Lung (tissue), 11 donors: ENCODE measurements at regions not wholly inside any gene's neighbourhood (a gene's known extent, or its start where the extent isn't known, plus 50 kb on each side); places are given as distances from the start of the nearest gene placed in this dataset.

Experiments used
- ATAC-seq: fragments of 200-7000 bp; cut with Tn5 transposase; one replicate; pipeline ENCODE4 v1.9.1; 2020; ENCODE audit warnings: moderate number of reproducible peaks; ENCODE audit not compliant: insufficient read depth, low FRiP score
- DNase-seq, 3 donors: peaks; one replicate each; pipeline ENCODE4 v3.0.0-alpha.2; 2013 to 2017
- H3K27ac ChIP-seq, 2 donors: one replicate each; pipeline ENCODE4 v1.5.1; 2013; ENCODE audit warnings: mild to moderate bottlenecking in 2 of 2, moderate library complexity in 2 of 2, control low read depth in 1 of 2, inconsistent platforms in 1 of 2, low read depth in 1 of 2, low read length in 1 of 2
- H3K27me3 ChIP-seq, 3 donors: one replicate each; pipeline ENCODE4 v1.5.1; 2013; ENCODE audit warnings: low read length in 2 of 3; ENCODE audit not compliant: control insufficient read depth in 3 of 3, insufficient read depth in 3 of 3
- H3K36me3 ChIP-seq, 4 donors: one replicate each; pipeline ENCODE4 v1.5.1; 2013; ENCODE audit warnings: low read length in 4 of 4, mild to moderate bottlenecking in 1 of 4, moderate library complexity in 1 of 4; ENCODE audit not compliant: control insufficient read depth in 4 of 4, insufficient read depth in 4 of 4
- H3K4me1 ChIP-seq, 5 donors: one replicate each; pipeline ENCODE4 v1.5.1; 2013; ENCODE audit warnings: low read length in 5 of 5, mild to moderate bottlenecking in 2 of 5, moderate library complexity in 1 of 5; ENCODE audit not compliant: control insufficient read depth in 5 of 5, insufficient read depth in 5 of 5
- H3K4me3 ChIP-seq: one replicate; pipeline ENCODE4 v1.5.1; 2013; ENCODE audit warnings: mild to moderate bottlenecking, control low read depth, moderate library complexity
- H3K9ac ChIP-seq, 2 donors: one replicate each; pipeline ENCODE4 v1.5.1; 2013; ENCODE audit warnings: low read length in 2 of 2, control low read depth in 1 of 2; ENCODE audit not compliant: insufficient read depth in 1 of 2
- H3K9me3 ChIP-seq, 4 donors: one replicate each; pipeline ENCODE4 v1.5.1; 2013; ENCODE audit warnings: low read length in 3 of 4, mild to moderate bottlenecking in 1 of 4, moderate library complexity in 1 of 4; ENCODE audit not compliant: control insufficient read depth in 4 of 4, insufficient read depth in 3 of 4
- WGBS, 2 donors: extraction: QIAGEN DNeasy Blood & Tissue Kit; methylation state at CpG; one replicate each; pipeline ENCODE4 v1.1.7; 2013; 5-methylcytosine and 5-hydroxymethylcytosine counted together
- TF ChIP-seq, protein P1 (sequence below): IDR thresholded peaks from 2 replicates; pipeline ENCODE4 v1.5.1; 2012; ENCODE audit warnings: mild to moderate bottlenecking; ENCODE audit errors: control extremely low read depth, extremely low read depth
- donor health status: control.
- donor health status: control.
- donor health status: Bipolar disorder and iron deficiency.
- donor health status: healthy.
- donor health status: DM: yes; HTN: yes; CAD: no.

DNA sequence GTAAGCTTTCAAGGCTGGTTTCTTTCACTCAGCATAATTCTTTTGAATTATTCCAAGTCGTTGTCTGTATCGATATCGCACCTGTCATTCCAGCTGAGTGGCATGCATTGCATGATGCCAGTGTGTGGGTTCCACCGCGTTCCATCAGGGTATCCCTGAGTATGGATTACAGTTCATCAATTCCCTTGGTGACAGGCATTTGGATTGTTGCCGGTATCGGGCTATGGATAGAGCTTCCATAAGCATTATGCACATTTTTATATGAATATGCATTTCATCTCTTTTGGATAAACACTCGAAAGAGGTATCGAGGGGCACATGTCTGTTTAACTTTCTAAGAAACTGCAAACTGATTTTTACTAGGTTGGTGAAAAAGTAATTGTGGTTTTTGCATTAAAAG, 698.8 kb downstream of the BRD1 start:
- DNase-seq (no peak), ATAC-seq (no peak)
- Histone ChIP-seq H3K27me3 (peaks cover 0 to 2% (median 2%) of the 10 kb centered on the region in 3 donors), H3K4me3 (no peak overlapping the region), H3K4me1 (no peaks in the 10 kb centered on the region), H3K36me3 (no peaks in the 10 kb centered on the region), H3K9ac (no peak overlapping the region), H3K27ac (no peak overlapping the region), H3K9me3 (peaks cover 0 to 5% (median 2%) of the 10 kb centered on the region in 4 donors)
- 94% methylated on average over 9 of the region's 9 CpGs for WGBS, 2 donors
- TF ChIP-seq, protein P1, sequence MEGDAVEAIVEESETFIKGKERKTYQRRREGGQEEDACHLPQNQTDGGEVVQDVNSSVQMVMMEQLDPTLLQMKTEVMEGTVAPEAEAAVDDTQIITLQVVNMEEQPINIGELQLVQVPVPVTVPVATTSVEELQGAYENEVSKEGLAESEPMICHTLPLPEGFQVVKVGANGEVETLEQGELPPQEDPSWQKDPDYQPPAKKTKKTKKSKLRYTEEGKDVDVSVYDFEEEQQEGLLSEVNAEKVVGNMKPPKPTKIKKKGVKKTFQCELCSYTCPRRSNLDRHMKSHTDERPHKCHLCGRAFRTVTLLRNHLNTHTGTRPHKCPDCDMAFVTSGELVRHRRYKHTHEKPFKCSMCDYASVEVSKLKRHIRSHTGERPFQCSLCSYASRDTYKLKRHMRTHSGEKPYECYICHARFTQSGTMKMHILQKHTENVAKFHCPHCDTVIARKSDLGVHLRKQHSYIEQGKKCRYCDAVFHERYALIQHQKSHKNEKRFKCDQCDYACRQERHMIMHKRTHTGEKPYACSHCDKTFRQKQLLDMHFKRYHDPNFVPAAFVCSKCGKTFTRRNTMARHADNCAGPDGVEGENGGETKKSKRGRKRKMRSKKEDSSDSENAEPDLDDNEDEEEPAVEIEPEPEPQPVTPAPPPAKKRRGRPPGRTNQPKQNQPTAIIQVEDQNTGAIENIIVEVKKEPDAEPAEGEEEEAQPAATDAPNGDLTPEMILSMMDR = no peak

DNA sequence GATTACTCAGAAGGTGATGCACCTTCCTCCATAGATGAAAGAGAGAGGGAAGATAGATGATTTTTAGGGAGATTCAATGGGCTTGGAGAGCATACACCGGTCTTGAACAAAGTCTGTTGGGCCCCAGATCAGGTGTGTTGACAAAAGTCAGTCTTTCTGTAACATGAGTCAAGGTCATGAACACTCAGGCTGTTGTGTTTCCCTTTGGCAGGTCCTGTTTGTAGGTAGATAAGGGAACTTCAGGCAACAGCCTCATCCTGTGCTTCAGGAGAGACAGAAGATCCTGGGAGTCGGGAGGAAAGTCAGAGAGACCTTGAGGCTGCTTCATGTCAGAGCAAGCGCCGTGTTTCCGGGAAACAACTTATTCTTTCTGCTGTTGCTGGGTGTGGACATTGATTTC, 703.1 kb downstream of the BRD1 start:
- TF ChIP-seq, protein P1 = no peak
- Histone ChIP-seq H3K9me3 (peaks cover 0 to 6% (median 2%) of the 10 kb centered on the region in 4 donors), H3K9ac (no peak overlapping the region), H3K4me1 (no peaks in the 10 kb centered on the region), H3K4me3 (no peak overlapping the region), H3K36me3 (no peaks in the 10 kb centered on the region), H3K27me3 (peaks cover 0 to 2% (median 0%) of the 10 kb centered on the region in 3 donors), H3K27ac (no peak overlapping the region)
- 65 to 69% methylated on average over 5 of the region's 5 CpGs for WGBS, 2 donors
- ATAC-seq (no peak), DNase-seq (peak in 1 of 3 donors; percentile 9)

DNA sequence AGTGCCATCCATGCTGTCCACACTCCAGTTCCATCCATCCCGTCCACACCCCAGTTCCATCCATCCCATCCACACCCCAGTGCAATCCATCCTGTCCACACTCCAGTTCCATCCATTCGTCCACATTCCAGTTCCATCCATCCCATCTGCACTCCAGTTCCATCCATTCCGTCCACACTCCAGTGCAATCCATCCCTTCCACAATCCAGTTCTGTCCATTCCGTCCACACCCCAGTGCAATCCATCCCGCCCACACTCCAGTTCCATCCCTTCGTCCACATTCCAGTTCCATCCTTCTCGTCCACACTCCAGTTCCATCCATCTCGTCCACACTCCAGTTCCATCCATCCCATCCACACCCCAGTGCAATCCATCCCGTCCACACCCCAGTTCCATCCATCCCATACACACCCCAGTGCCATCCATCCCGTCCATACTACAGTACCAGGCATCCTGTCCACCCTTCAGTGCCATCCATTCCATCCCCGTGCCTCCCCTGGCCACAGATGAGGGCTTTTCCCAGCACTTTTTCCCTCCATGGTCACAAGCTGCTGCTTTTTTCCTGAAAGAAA, 704.0 kb downstream of the BRD1 start:
- 69 to 77% methylated on average over 11 of the region's 11 CpGs for WGBS, 2 donors
- no peak overlapping the region for H3K27ac ChIP-seq
- H3K27me3 ChIP-seq = peaks cover 0 to 2% (median 0%) of the 10 kb centered on the region in 3 donors
- no peak overlapping the region for H3K4me3 ChIP-seq
- no peak overlapping the region for H3K9ac ChIP-seq
- no peak for DNase-seq
- peaks cover 0 to 6% (median 2%) of the 10 kb centered on the region in 4 donors for H3K9me3 ChIP-seq
- no peak for ATAC-seq
- H3K4me1 ChIP-seq = no peaks in the 10 kb centered on the region
- no peaks in the 10 kb centered on the region for H3K36me3 ChIP-seq
- TF ChIP-seq, protein P1 = no peak

DNA sequence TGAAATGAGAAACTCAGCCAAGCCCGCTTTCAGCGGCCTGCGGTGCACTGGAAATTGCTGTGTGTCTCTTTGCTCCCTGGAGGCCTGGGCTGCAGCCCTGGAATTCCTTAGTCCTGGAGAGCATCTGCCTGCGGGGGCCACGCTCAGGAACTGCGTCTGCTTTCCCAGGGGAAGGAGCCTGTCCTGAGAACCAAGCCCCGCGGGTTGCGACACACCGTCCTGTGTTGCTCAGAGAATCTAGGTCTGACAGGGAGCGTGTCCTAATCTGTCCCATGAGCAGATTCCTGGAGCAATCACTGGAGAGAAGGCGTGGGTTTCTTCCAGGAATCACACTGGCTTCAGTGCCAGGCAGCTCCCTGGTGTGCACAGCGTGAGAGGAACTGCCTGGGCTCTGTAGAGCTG, 708.1 kb downstream of the BRD1 start:
- Histone ChIP-seq H3K27me3 (peaks cover 0 to 2% (median 0%) of the 10 kb centered on the region in 3 donors), H3K36me3 (no peaks in the 10 kb centered on the region), H3K9me3 (peaks cover 0 to 4% (median 0%) of the 10 kb centered on the region in 4 donors), H3K27ac (no peak overlapping the region), H3K4me1 (no peaks in the 10 kb centered on the region), H3K9ac (no peak overlapping the region), H3K4me3 (no peak overlapping the region)
- 56 to 62% methylated on average over 13 of the region's 13 CpGs for WGBS, 2 donors
- DNase-seq = no peak
- TF ChIP-seq, protein P1 = no peak
- no peak for ATAC-seq
